HuH-7.5 (cell line): ENCODE measurements at regions not wholly inside any gene's neighbourhood (a gene's known extent, or its start where the extent isn't known, plus 50 kb on each side); places are given as distances from the start of the nearest gene placed in this dataset.
"Not testable (repeated sequence)": the region's sequence is repeated elsewhere in the genome, so short reads cannot be mapped to it uniquely, and the experiment has no call there.

ENCODE experiments used
- DNase-seq: peaks from one replicate; pipeline ENCODE4 v3.0.0; 2011; ENCODE audit warnings: low spot score

GRCh38 chr3:56924700-56925099, 123.0 kb upstream of the ARHGEF3 start:
- DNase-seq: not testable (repeated sequence)

- no peak for DNase-seq
Observed at GRCh38 chr3:56923526-56924224, 121.9 kb upstream of the ARHGEF3 start.

GRCh38 chr3:56921573-56922453, 120.1 kb upstream of the ARHGEF3 start:
- no peak for DNase-seq

- no peak for DNase-seq
Observed at GRCh38 chr3:56919797-56920195, 118.0 kb upstream of the ARHGEF3 start.

GRCh38 chr3:56919137-56919796, 117.5 kb upstream of the ARHGEF3 start:
- no peak for DNase-seq

- no peak for DNase-seq
Observed at GRCh38 chr3:56918111-56918568, 116.4 kb upstream of the ARHGEF3 start.

GRCh38 chr3:56917361-56918110, 115.8 kb upstream of the ARHGEF3 start:
- no peak for DNase-seq

- DNase-seq: no peak
Observed at GRCh38 chr3:56916716-56917360, 115.1 kb upstream of the ARHGEF3 start.

GRCh38 chr3:56915966-56916586, 114.3 kb upstream of the ARHGEF3 start:
- DNase-seq: no peak

GRCh38 chr3:56914646-56915045, 112.9 kb upstream of the ARHGEF3 start:
- DNase-seq: no peak

GRCh38 chr3:56911363-56911762, 109.6 kb upstream of the ARHGEF3 start:
- DNase-seq: no peak

- DNase-seq: no peak
Observed at GRCh38 chr3:56909349-56909748, 107.6 kb upstream of the ARHGEF3 start.

- DNase-seq: no peak
Observed at GRCh38 chr3:56908004-56908403, 106.3 kb upstream of the ARHGEF3 start.

GRCh38 chr3:56904552-56905215, 102.9 kb upstream of the ARHGEF3 start:
- no peak for DNase-seq

- DNase-seq: no peak
Observed at GRCh38 chr3:56903231-56903782, 101.6 kb upstream of the ARHGEF3 start.

GRCh38 chr3:56902468-56903160, 100.9 kb upstream of the ARHGEF3 start:
- no peak for DNase-seq

GRCh38 chr3:56900801-56901200, 99.1 kb upstream of the ARHGEF3 start:
- no peak for DNase-seq

GRCh38 chr3:56899851-56900250, 98.1 kb upstream of the ARHGEF3 start:
- DNase-seq: no peak

GRCh38 chr3:56899078-56899477, 97.3 kb upstream of the ARHGEF3 start:
- no peak for DNase-seq

- DNase-seq: no peak
Observed at GRCh38 chr3:56896357-56896756, 94.6 kb upstream of the ARHGEF3 start.
